Lower lobe of right lung (tissue), 2 donors: ENCODE measurements at regions not wholly inside any gene's neighbourhood (a gene's known extent, or its start where the extent isn't known, plus 50 kb on each side); places are given as distances from the start of the nearest gene placed in this dataset.

Source experiments
- ATAC-seq, 2 donors: fragments of 200-7000 bp; cut with Tn5 transposase; one replicate each; pipeline ENCODE4 v1.9.1; 2020 to 2022; ENCODE audit warnings: mild to moderate bottlenecking in 2 of 2, moderate library complexity in 2 of 2
- DNase-seq: peaks from one replicate; pipeline ENCODE4 v3.0.0-alpha.2; 2020
- H3K27ac ChIP-seq: fragments of 200-600 bp; one replicate; pipeline ENCODE4 v1.8.0; 2022
- H3K27me3 ChIP-seq: fragments of 200-600 bp; one replicate; pipeline ENCODE4 v1.8.0; 2022; ENCODE audit warnings: low read depth
- H3K36me3 ChIP-seq: fragments of 200-600 bp; one replicate; pipeline ENCODE4 v1.8.0; 2022; ENCODE audit warnings: mild to moderate bottlenecking
- H3K4me1 ChIP-seq: fragments of 200-600 bp; one replicate; pipeline ENCODE4 v1.8.0; 2022
- H3K4me3 ChIP-seq: fragments of 200-600 bp; one replicate; pipeline ENCODE4 v1.8.0; 2022; ENCODE audit warnings: mild to moderate bottlenecking
- H3K9me3 ChIP-seq: fragments of 200-600 bp; one replicate; pipeline ENCODE4 v1.8.0; 2022
- CTCF ChIP-seq: fragments of 200-600 bp; IDR thresholded peaks from one replicate; pipeline ENCODE4 v1.8.0; 2022; ENCODE audit warnings: antibody characterized with exemption, mild to moderate bottlenecking
- intact Hi-C: fragments of 100-400 bp; cut with DNase I; formaldehyde crosslinking; loops from one replicate; pipeline ENCODE4 v1.11.0; 2022
- donor health status: DM: no; HTN: yes; CAD: no; lungs with severe emphysema.

GRCh38 chr3:137615659-137616418 is 148.3 kb upstream of the SOX14 start:
- intact Hi-C loops, result no loop called here

GRCh38 chr3:137641879-137642704 is 122.0 kb upstream of the SOX14 start:
- no peaks in the 10 kb centered on the region for H3K9me3 ChIP-seq
- DNase-seq (no peak), ATAC-seq (no peak)
- H3K4me1 ChIP-seq, result no peaks in the 10 kb centered on the region
- H3K36me3 ChIP-seq, result no peaks in the 10 kb centered on the region
- intact Hi-C loops, result no loop called here
- no peak for TF ChIP-seq CTCF
- no peak overlapping the region for H3K27ac ChIP-seq
- H3K27me3 ChIP-seq, result no peaks in the 10 kb centered on the region
- no peak overlapping the region for H3K4me3 ChIP-seq

More at GRCh38 chr3:137615659-137616418, 148.3 kb upstream of the SOX14 start:
- Histone ChIP-seq H3K4me3 (no peak overlapping the region), H3K36me3 (no peaks in the 10 kb centered on the region), H3K27me3 (no peaks in the 10 kb centered on the region), H3K4me1 (no peaks in the 10 kb centered on the region), H3K9me3 (no peaks in the 10 kb centered on the region), H3K27ac (no peak overlapping the region)
- DNase-seq (no peak), ATAC-seq (no peak)
- no peak for TF ChIP-seq CTCF

- Histone ChIP-seq H3K36me3 (no peaks in the 10 kb centered on the region), H3K4me3 (no peak overlapping the region), H3K4me1 (no peaks in the 10 kb centered on the region), H3K27me3 (no peaks in the 10 kb centered on the region), H3K9me3 (no peaks in the 10 kb centered on the region), H3K27ac (no peak overlapping the region)
- DNase-seq (no peak), ATAC-seq (peak; percentile 9 to 53)
- no peak for TF ChIP-seq CTCF
- intact Hi-C loops, result no loop called here
Observed at GRCh38 chr3:137642831-137643230, 121.3 kb upstream of the SOX14 start.

GRCh38 chr3:137647179-137647578 is 116.9 kb upstream of the SOX14 start:
- ATAC-seq, result no peak
- Histone ChIP-seq H3K36me3 (no peaks in the 10 kb centered on the region), H3K4me3 (no peak overlapping the region), H3K4me1 (no peaks in the 10 kb centered on the region), H3K27me3 (no peaks in the 10 kb centered on the region), H3K27ac (no peak overlapping the region), H3K9me3 (no peaks in the 10 kb centered on the region)
- DNase-seq, result no peak
- intact Hi-C loops, result no loop called here
- TF ChIP-seq CTCF, result no peak

- Histone ChIP-seq H3K36me3 (no peaks in the 10 kb centered on the region), H3K27ac (no peak overlapping the region), H3K4me3 (no peak overlapping the region), H3K9me3 (no peaks in the 10 kb centered on the region), H3K27me3 (no peaks in the 10 kb centered on the region), H3K4me1 (no peaks in the 10 kb centered on the region)
- ATAC-seq (no peak), DNase-seq (no peak)
- intact Hi-C loops, result no loop called here
- no peak for TF ChIP-seq CTCF
Observed at GRCh38 chr3:137669519-137670060, 94.5 kb upstream of the SOX14 start.
